Mucosa of stomach (tissue), 1 donor: ENCODE measurements at regions not wholly inside any gene's neighbourhood (a gene's known extent, or its start where the extent isn't known, plus 50 kb on each side); places are given as distances from the start of the nearest gene placed in this dataset.

Experiments
- H3K27me3 ChIP-seq: one replicate; pipeline ENCODE4 v1.7.0; 2013; ENCODE audit warnings: mild to moderate bottlenecking, low read length; ENCODE audit not compliant: control insufficient read depth, insufficient read depth
- H3K36me3 ChIP-seq: one replicate; pipeline ENCODE4 v1.7.0; 2013; ENCODE audit warnings: low read length; ENCODE audit not compliant: control insufficient read depth, insufficient read depth
- H3K4me1 ChIP-seq: one replicate; pipeline ENCODE4 v1.7.0; 2013; ENCODE audit warnings: mild to moderate bottlenecking, low read length; ENCODE audit not compliant: control insufficient read depth, insufficient read depth
- H3K4me3 ChIP-seq: one replicate; pipeline ENCODE4 v1.7.0; 2013; ENCODE audit warnings: low read length
- H3K9ac ChIP-seq: one replicate; pipeline ENCODE4 v1.7.0; 2013; ENCODE audit warnings: mild to moderate bottlenecking, low read length, moderate library complexity
- H3K9me3 ChIP-seq: one replicate; pipeline ENCODE4 v1.7.0; 2013; ENCODE audit warnings: mild to moderate bottlenecking, low read length, moderate library complexity; ENCODE audit not compliant: control insufficient read depth
- donor health status: Pancreatic carcinoma.

DNA sequence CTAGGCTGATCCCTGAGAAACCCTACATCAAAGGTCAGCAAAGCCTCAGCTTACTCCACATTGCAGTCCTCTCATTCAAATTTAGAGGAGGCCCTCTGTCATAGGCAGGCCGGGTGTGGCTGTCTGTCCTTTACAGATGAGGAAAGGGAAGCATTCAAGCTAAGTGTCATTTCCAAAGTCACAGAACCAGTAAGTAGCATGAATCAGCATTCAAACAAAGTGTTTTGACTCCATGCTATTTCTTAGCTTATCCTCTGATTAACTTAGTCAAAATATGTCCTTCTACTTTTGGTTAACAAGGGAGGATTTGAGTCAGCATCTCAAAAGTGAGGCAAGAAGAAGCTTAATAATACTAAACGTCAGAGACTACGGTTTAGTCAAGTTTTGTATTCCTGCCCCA lies 409.0 kb upstream of the POU3F3 start:
- H3K4me3 ChIP-seq: no peak overlapping the region
- H3K27me3 ChIP-seq: no peaks in the 10 kb centered on the region
- H3K36me3 ChIP-seq: no peaks in the 10 kb centered on the region
- no peak overlapping the region for H3K9ac ChIP-seq
- no peaks in the 10 kb centered on the region for H3K9me3 ChIP-seq
- no peaks in the 10 kb centered on the region for H3K4me1 ChIP-seq

DNA sequence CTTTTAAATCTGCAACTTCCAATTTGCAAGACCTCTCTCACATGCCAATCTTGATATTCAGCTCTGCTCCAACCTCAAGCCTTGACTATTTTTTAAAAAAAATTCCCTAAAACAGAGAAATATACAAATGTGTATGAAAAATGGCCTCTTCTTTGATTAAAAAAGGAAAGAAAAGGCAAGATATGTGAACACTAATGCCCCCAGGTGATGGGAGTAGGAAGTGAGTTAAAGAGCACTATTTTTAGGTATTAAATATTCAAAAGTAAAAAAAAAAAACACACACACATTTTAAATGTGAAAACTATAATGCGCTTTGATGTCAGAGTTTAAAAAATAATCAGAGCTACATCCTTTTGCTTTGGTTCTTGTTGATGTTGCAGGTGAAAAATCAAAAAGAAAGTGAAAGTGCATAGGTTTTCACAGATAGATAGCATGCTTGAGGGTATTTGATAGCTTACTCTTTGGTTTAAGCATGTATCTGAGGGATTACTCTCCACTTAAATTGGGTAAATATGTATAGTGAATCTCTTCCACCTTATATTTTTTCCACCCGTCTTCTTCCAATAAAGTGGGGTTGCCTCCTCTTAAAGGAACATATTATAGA lies 406.0 kb upstream of the POU3F3 start:
- no peaks in the 10 kb centered on the region for H3K27me3 ChIP-seq
- H3K4me1 ChIP-seq: no peaks in the 10 kb centered on the region
- H3K36me3 ChIP-seq: no peaks in the 10 kb centered on the region
- no peaks in the 10 kb centered on the region for H3K9me3 ChIP-seq
- H3K9ac ChIP-seq: no peak overlapping the region
- H3K4me3 ChIP-seq: no peak overlapping the region

DNA sequence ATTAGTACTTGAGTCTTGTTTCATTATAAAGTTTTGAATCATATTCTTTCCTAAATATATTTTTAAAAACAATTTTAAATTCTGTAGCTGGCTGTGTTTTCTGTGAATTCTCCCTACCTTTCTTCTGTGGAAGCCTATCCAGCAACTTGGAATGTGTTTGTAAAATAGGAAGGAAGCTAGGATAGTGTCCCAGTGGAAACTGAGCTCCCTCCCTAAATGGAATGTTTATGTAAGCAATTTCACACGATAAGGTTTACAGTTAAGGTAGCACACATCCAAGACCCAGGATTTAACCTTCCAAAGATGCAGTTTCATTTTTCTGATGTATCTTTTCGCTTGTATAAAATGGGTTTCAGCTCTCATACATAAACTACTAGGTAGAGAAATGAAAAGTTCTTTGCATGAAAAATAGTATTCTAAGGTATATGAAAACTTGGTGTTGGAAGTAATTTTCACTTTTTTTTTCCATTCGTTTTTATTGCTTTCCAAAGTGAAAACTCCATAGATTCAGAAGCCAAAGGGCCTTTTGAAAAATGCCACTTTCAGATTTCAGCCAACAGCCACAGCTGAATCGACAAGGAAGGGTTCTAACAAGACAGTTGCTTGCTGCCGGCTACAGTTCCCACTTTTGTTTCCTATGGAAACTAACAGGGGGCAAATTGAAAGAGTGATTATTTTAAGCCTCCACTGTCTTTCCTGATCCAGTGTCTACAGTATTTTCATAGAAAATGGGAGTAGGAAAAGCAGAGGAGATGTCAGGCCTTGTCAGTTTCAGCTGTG lies 405.1 kb upstream of the POU3F3 start:
- Histone ChIP-seq H3K27me3 (no peaks in the 10 kb centered on the region), H3K9me3 (no peaks in the 10 kb centered on the region), H3K9ac (no peak overlapping the region), H3K4me3 (no peak overlapping the region), H3K4me1 (no peaks in the 10 kb centered on the region), H3K36me3 (no peaks in the 10 kb centered on the region)

DNA sequence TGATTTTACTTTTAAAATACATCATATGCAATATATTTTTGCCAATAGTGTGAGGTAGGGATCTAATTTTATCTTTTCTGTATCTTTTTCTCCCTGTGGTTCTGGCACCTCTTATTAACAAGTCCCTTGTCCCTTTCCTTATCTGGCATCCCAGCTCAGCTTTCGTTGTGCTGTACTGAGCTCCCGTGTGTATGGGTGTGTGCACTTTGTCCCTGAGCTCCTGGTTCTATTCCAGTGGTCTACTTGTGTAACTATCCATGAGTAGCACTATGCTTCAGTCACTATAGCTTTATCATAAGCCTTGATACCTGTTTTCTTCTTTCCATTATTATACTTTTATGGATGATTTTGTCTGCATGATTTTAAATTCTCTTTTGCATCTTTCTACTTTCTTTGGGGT lies 401.4 kb upstream of the POU3F3 start:
- no peaks in the 10 kb centered on the region for H3K9me3 ChIP-seq
- H3K9ac ChIP-seq: no peak overlapping the region
- H3K4me3 ChIP-seq: no peak overlapping the region
- H3K36me3 ChIP-seq: no peaks in the 10 kb centered on the region
- no peaks in the 10 kb centered on the region for H3K4me1 ChIP-seq
- H3K27me3 ChIP-seq: no peaks in the 10 kb centered on the region

DNA sequence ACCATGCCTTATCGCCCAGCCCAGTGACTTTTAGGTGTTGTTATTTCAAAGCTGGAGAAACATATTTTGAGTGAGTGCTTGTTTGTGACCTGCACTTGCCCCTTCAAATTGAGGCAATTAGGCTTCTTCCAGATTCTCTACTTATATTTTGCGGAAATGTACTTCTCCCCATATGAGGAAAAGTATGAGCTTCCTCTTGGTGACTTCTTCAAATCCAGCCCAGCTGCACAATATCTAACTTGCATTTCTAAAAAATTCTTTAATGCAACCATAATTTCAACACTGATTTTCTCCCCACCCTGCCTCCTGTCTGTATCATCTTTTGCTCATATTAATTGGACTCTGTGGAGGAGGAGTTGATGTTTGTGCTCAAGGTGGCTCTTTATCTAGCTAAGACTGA lies 391.2 kb upstream of the POU3F3 start:
- Histone ChIP-seq H3K27me3 (no peaks in the 10 kb centered on the region), H3K9ac (no peak overlapping the region), H3K4me3 (no peak overlapping the region), H3K9me3 (no peaks in the 10 kb centered on the region), H3K4me1 (no peaks in the 10 kb centered on the region), H3K36me3 (no peaks in the 10 kb centered on the region)

DNA sequence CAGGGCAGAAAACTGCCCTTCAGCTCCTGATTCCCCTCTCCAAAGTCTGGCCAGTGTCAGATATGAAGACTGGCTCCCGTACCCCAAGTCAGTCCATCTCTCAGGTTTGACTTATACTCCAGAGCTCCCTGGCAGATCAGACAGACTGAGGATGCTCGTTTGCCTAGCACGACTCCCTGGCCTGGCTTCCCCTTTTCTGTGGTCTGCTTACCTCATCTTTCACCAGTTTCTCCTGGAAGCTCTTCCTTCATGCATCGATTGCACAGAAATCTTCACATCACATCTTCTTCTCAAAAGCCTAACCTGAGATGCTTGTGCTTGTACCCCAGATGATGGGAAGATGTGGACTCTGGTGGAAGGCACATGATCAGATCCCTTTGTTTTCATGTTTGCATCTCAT lies 387.9 kb upstream of the POU3F3 start:
- H3K27me3 ChIP-seq: no peaks in the 10 kb centered on the region
- no peaks in the 10 kb centered on the region for H3K9me3 ChIP-seq
- no peak overlapping the region for H3K9ac ChIP-seq
- H3K4me3 ChIP-seq: no peak overlapping the region
- no peaks in the 10 kb centered on the region for H3K36me3 ChIP-seq
- no peaks in the 10 kb centered on the region for H3K4me1 ChIP-seq

DNA sequence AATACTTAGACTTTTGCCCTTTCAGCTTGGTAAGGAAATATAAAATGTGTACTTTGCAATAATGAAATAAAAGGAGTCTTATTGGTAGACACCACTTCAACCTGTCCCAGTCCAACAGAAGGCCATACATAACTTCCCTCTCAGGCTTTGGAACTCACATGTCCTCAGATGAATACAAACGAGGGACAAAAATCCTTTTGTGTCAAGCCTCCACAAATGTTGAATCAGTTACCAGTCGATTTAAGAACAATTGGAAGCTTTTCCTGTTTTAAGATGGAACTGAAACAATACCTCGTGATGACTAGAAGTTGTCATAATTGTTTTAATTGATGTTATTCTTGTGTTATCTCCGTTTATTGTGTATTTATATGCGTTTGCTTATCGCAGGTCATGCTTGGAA lies 385.1 kb upstream of the POU3F3 start:
- Histone ChIP-seq H3K9ac (no peak overlapping the region), H3K9me3 (no peaks in the 10 kb centered on the region), H3K27me3 (no peaks in the 10 kb centered on the region), H3K4me1 (no peaks in the 10 kb centered on the region), H3K36me3 (no peaks in the 10 kb centered on the region), H3K4me3 (no peak overlapping the region)

DNA sequence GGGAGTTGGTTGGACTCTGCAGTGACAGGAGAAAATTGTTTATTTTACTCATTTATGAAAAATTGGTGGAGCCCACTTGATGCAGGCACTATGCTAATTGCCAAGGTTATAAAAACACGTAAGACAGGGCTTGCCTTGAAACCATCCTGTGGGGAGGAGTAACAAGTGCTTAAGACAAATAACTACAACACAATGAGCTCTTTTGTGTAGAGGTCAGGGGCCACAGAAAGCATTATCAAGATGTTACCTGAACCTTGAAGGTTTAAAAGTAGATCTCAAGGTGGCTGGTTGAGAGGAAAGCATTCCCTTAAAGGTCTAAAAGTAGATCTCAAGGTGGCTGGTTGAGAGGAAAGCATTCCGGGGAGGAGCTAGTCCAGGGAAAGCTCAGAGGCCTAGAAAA lies 381.8 kb upstream of the POU3F3 start:
- no peaks in the 10 kb centered on the region for H3K4me1 ChIP-seq
- H3K4me3 ChIP-seq: no peak overlapping the region
- H3K9ac ChIP-seq: no peak overlapping the region
- H3K9me3 ChIP-seq: no peaks in the 10 kb centered on the region
- H3K27me3 ChIP-seq: no peaks in the 10 kb centered on the region
- no peaks in the 10 kb centered on the region for H3K36me3 ChIP-seq

DNA sequence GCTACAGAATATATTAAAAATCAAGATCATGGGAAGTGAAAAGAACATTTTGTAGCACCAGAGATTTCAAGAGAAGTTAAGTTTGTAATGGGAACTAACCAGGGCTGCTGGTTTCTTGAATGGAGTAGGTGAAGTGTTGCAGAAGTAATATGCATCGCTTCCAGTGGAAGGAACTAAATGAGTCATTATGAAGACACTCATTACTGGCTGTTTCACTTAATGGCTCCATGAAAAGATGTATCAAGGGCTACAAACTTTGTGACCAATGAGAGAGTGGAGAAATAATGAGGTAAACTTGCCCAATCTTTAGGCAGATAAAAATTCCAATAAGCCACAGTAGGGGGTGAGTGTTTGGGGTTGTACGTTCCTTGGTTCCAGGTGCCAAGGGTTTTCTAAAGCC lies 380.4 kb upstream of the POU3F3 start:
- no peak overlapping the region for H3K9ac ChIP-seq
- no peak overlapping the region for H3K4me3 ChIP-seq
- no peaks in the 10 kb centered on the region for H3K36me3 ChIP-seq
- H3K9me3 ChIP-seq: no peaks in the 10 kb centered on the region
- H3K4me1 ChIP-seq: no peaks in the 10 kb centered on the region
- no peaks in the 10 kb centered on the region for H3K27me3 ChIP-seq

DNA sequence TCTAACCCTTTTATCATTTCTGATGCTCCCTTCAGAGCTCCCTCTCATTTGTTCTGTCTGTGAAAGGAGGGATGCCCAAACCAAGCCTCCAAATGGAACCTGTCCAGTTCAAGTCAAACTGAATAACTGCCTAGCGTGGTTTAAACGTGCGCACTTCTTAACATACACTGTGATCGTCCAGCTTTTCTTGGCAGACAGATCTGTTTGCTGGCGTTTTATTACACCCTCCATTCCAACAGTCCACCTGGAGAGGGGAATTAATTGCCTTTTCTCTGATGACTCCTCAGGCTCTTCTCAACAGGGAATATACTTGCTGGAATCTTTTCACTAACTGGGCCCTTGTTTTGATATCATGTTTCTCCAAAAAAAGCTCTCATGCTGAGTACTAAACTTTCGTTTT lies 379.2 kb upstream of the POU3F3 start:
- Histone ChIP-seq H3K4me1 (no peaks in the 10 kb centered on the region), H3K27me3 (no peaks in the 10 kb centered on the region), H3K9me3 (no peaks in the 10 kb centered on the region), H3K4me3 (no peak overlapping the region), H3K9ac (no peak overlapping the region), H3K36me3 (no peaks in the 10 kb centered on the region)

DNA sequence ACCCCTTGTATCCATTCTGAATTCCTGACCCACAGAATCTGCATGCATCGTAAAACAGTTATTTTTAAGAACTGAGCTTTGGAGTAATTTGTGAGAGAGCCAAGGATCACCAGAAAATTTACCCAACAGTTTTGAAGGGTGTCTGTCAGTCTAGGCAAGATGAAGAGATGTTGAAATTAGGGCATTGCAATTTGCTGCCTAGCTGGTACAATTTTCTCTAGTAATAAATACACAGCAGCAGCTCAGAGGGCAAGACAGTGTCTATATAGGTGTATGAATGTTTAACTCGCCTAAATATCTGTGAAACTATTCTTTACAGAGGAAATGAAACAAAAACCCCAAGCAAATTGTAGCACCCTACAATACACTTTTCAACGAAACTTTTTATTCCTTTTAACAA lies 377.8 kb upstream of the POU3F3 start:
- H3K9me3 ChIP-seq: no peaks in the 10 kb centered on the region
- no peaks in the 10 kb centered on the region for H3K36me3 ChIP-seq
- H3K4me1 ChIP-seq: no peaks in the 10 kb centered on the region
- H3K4me3 ChIP-seq: no peak overlapping the region
- no peaks in the 10 kb centered on the region for H3K27me3 ChIP-seq
- no peak overlapping the region for H3K9ac ChIP-seq

DNA sequence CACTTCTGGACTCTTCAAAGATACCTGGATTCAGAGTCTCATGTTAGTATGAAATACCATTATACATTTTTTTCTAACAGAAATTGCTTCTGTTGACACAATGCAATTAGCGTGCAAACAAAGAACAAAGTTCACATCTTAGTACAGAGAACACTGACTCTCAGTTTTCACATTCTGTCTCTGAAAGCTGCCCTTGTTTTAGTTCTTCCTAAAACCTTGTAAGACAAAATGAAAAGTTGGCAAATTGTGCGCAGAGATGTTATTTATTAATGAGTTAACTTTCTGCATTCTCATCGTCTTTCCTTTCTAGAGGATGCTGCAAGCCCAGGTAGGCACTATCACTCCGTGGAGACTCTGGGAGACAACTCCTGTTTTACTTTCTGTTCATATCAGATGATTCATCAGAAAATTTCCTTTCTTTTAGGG lies 377.3 kb upstream of the POU3F3 start:
- H3K9me3 ChIP-seq: no peaks in the 10 kb centered on the region
- no peak overlapping the region for H3K9ac ChIP-seq
- H3K27me3 ChIP-seq: no peaks in the 10 kb centered on the region
- no peaks in the 10 kb centered on the region for H3K36me3 ChIP-seq
- H3K4me3 ChIP-seq: no peak overlapping the region
- no peaks in the 10 kb centered on the region for H3K4me1 ChIP-seq
